IMR-90 (cell line): ENCODE measurements at regions not wholly inside any gene's neighbourhood (a gene's known extent, or its start where the extent isn't known, plus 50 kb on each side); places are given as distances from the start of the nearest gene placed in this dataset.

Source experiments
- BHLHE40 ChIP-seq: fragments of 150-350 bp; IDR thresholded peaks from 2 replicates; pipeline ENCODE4 v1.6.1; 2016; ENCODE audit warnings: mild to moderate bottlenecking, low read depth, low read length
- CTCF ChIP-seq: conservative IDR thresholded peaks from 2 replicates; pipeline ENCODE4 v1.5.1; 2012; ENCODE audit warnings: mild to moderate bottlenecking, low read depth, low read length, improper control_type of control experiment
- ELK1 ChIP-seq: fragments of 150-350 bp; IDR thresholded peaks from 2 replicates; pipeline ENCODE4 v1.6.1; 2016; ENCODE audit warnings: low read depth, mild to moderate bottlenecking, low read length, moderate library complexity, borderline replicate concordance
- POLR2A ChIP-seq: IDR thresholded peaks from 2 replicates; pipeline ENCODE4 v1.6.1; 2012; ENCODE audit warnings: mild to moderate bottlenecking, low read depth, low read length
- RAD21 ChIP-seq: IDR thresholded peaks from 2 replicates; pipeline ENCODE4 v1.6.1; 2012; ENCODE audit warnings: low read length, improper control_type of control experiment

- TF ChIP-seq CTCF (no peak), BHLHE40 (no peak), RAD21 (no peak), ELK1 (no peak), POLR2A (no peak)
These were observed 156.7 kb downstream of the SYK start for GRCh38 chr9:90958328-90958727.
